Heart left ventricle (tissue), 13 donors: ENCODE measurements at regions not wholly inside any gene's neighbourhood (a gene's known extent, or its start where the extent isn't known, plus 50 kb on each side); places are given as distances from the start of the nearest gene placed in this dataset.

ENCODE experiments used
- POLR2A ChIP-seq, 2 donors: fragments of 450-650 bp; IDR thresholded peaks; one replicate each; pipeline ENCODE4 v1.6.1; 2017; ENCODE audit warnings: antibody characterized with exemption in 2 of 2, mild to moderate bottlenecking in 2 of 2, moderate library complexity in 2 of 2
- TF ChIP-seq, protein P1 (sequence below), 12 donors: fragments of 200-600 bp; sonication (generic) in 4 of 12; IDR thresholded peaks; one replicate each; pipeline versions ENCODE4 v1.5.0 to v1.8.0; 2018 to 2022; ENCODE audit warnings: antibody characterized with exemption in 12 of 12, mild to moderate bottlenecking in 5 of 12
- donor health status: ischemic (EF 13 %, LVEDD 7.1; RV severe dilation, severe dysfunction).
- donor health status: DM: no; HTN: yes; CAD: no.
- donor health status: DM: no; HTN: no; CAD: no.
- donor health status: ischemic (EF 25% LVEDD 6.9; RV normal size, moderate dysfunction).
- donor health status: ischemic (EF 25% LVEDD 5.7; RV mildly dilated, moderate dysfunction).
- donor health status: ischemic (EF 35%, LVEDD 5.7; RV mildly dilated, moderate dysfunction).
- donor health status: nonischemic (EF 11% LVEDD 7.7; RV severe dilation, severe dysfunction).
- donor health status: DM: yes; HTN: yes; CAD: no.
- donor health status: PGD.
- donor health status: ischemic (EF 29% LVEDD 5.4; RV normal size, mild dysfunction).
- donor health status: nonischemic (EF 23%, LVEDD 6.1; RV moderate dilation, normal function).

DNA sequence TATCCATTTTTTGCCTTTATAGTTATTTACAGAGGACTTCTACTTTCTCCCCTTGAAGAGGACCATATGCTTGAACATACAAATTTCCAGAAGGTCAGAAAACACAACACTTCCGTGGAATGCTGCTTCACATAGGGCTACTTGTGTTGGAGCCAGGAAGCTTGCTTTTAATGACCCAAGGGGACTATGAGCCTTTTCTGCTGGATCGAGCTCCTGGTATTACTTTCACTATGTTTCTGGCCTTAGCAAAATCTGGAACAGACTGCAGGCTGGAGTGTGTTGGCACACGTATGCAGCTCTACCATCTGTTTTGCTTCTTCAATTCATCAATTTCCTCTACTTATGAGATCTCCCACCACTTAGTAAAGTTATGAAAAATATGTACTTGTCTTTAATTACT is 69.3 kb upstream of the CBLB start:
- TF ChIP-seq, protein P1, sequence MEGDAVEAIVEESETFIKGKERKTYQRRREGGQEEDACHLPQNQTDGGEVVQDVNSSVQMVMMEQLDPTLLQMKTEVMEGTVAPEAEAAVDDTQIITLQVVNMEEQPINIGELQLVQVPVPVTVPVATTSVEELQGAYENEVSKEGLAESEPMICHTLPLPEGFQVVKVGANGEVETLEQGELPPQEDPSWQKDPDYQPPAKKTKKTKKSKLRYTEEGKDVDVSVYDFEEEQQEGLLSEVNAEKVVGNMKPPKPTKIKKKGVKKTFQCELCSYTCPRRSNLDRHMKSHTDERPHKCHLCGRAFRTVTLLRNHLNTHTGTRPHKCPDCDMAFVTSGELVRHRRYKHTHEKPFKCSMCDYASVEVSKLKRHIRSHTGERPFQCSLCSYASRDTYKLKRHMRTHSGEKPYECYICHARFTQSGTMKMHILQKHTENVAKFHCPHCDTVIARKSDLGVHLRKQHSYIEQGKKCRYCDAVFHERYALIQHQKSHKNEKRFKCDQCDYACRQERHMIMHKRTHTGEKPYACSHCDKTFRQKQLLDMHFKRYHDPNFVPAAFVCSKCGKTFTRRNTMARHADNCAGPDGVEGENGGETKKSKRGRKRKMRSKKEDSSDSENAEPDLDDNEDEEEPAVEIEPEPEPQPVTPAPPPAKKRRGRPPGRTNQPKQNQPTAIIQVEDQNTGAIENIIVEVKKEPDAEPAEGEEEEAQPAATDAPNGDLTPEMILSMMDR (IDR thresholded peaks at IDR 0.05): no peak
- TF ChIP-seq POLR2A (IDR thresholded peaks at IDR 0.05): no peak
